Ishikawa (cell line): ENCODE measurements at regions not wholly inside any gene's neighbourhood (a gene's known extent, or its start where the extent isn't known, plus 50 kb on each side); places are given as distances from the start of the nearest gene placed in this dataset.

ENCODE experiments used
- CEBPB ChIP-seq: IDR thresholded peaks from 2 replicates; pipeline ENCODE4 v1.6.1; 2012
- CREB1 ChIP-seq: IDR thresholded peaks from 2 replicates; pipeline ENCODE4 v1.6.1; 2012; ENCODE audit warnings: low read depth
- EGR1 ChIP-seq: IDR thresholded peaks from 2 replicates; pipeline ENCODE4 v1.6.1; 2012
- EP300 ChIP-seq: IDR thresholded peaks from 2 replicates; pipeline ENCODE4 v1.6.1; 2012; ENCODE audit warnings: borderline replicate concordance
- FOXM1 ChIP-seq: IDR thresholded peaks from 2 replicates; pipeline ENCODE4 v1.6.1; 2012; ENCODE audit warnings: low read depth, borderline replicate concordance
- NFIC ChIP-seq: IDR thresholded peaks from 2 replicates; pipeline ENCODE4 v1.6.1; 2012
- RAD21 ChIP-seq: IDR thresholded peaks from 2 replicates; pipeline ENCODE4 v1.6.1; 2012; ENCODE audit warnings: low read depth
- TAF1 ChIP-seq: IDR thresholded peaks from 2 replicates; pipeline ENCODE4 v1.6.1; 2012; ENCODE audit warnings: low read depth, mild to moderate bottlenecking
- TCF12 ChIP-seq: IDR thresholded peaks from 2 replicates; pipeline ENCODE4 v1.6.1; 2012; ENCODE audit warnings: low read depth
- TEAD4 ChIP-seq: IDR thresholded peaks from 2 replicates; pipeline ENCODE4 v1.6.1; 2012
- USF1 ChIP-seq: IDR thresholded peaks from 2 replicates; pipeline ENCODE4 v1.6.1; 2012
- YY1 ChIP-seq: IDR thresholded peaks from 2 replicates; pipeline ENCODE4 v1.6.1; 2012; ENCODE audit warnings: low read depth
- ZBTB7A ChIP-seq: IDR thresholded peaks from 2 replicates; pipeline ENCODE4 v1.6.1; 2012; ENCODE audit warnings: low read depth
- TF ChIP-seq, protein P1 (sequence below): IDR thresholded peaks from 2 replicates; pipeline ENCODE4 v1.6.1; 2012
- TF ChIP-seq, protein P2 (sequence below): IDR thresholded peaks from 2 replicates; pipeline ENCODE4 v1.6.1; 2012; ENCODE audit warnings: low read depth, mild to moderate bottlenecking

- TF ChIP-seq NFIC (no peak), EP300 (no peak), TCF12 (no peak), TEAD4 (no peak), EGR1 (no peak), USF1 (no peak), RAD21 (no peak), CEBPB (no peak), ZBTB7A (no peak), YY1 (no peak), CREB1 (no peak)
- TF ChIP-seq, protein P1, sequence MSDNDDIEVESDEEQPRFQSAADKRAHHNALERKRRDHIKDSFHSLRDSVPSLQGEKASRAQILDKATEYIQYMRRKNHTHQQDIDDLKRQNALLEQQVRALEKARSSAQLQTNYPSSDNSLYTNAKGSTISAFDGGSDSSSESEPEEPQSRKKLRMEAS, result no peak
- TF ChIP-seq, protein P2, sequence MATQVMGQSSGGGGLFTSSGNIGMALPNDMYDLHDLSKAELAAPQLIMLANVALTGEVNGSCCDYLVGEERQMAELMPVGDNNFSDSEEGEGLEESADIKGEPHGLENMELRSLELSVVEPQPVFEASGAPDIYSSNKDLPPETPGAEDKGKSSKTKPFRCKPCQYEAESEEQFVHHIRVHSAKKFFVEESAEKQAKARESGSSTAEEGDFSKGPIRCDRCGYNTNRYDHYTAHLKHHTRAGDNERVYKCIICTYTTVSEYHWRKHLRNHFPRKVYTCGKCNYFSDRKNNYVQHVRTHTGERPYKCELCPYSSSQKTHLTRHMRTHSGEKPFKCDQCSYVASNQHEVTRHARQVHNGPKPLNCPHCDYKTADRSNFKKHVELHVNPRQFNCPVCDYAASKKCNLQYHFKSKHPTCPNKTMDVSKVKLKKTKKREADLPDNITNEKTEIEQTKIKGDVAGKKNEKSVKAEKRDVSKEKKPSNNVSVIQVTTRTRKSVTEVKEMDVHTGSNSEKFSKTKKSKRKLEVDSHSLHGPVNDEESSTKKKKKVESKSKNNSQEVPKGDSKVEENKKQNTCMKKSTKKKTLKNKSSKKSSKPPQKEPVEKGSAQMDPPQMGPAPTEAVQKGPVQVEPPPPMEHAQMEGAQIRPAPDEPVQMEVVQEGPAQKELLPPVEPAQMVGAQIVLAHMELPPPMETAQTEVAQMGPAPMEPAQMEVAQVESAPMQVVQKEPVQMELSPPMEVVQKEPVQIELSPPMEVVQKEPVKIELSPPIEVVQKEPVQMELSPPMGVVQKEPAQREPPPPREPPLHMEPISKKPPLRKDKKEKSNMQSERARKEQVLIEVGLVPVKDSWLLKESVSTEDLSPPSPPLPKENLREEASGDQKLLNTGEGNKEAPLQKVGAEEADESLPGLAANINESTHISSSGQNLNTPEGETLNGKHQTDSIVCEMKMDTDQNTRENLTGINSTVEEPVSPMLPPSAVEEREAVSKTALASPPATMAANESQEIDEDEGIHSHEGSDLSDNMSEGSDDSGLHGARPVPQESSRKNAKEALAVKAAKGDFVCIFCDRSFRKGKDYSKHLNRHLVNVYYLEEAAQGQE, result no peak
Measured at GRCh38 chr6:155964544-155964943, 508.9 kb upstream of the NOX3 start.

DNA sequence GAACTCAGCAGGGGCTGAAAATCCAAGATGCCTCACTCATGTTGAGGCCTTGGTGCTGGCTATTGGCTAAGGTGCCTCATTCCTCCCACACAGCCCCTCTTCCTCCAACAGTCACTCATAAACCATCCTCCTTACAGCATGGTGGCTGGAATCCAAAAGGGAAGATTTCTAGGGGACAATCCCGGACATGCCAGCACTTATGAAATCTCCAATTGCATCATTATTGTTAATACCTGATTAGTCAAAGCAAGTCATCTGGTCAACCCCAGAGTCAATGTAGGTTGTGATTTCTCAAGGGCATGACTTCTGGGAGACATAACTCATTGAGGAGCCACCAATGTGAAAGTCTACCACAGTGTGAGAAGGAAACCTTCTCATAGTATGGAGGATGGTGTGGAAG is 506.6 kb upstream of the NOX3 start:
- no peak for TF ChIP-seq CEBPB
- TF ChIP-seq CREB1, result no peak
- no peak for TF ChIP-seq NFIC
- no peak for TF ChIP-seq TEAD4
- no peak for TF ChIP-seq FOXM1
- TF ChIP-seq ZBTB7A, result no peak
- no peak for TF ChIP-seq TAF1
- no peak for TF ChIP-seq RAD21
- TF ChIP-seq EP300, result no peak

- TF ChIP-seq NFIC, result no peak
- TF ChIP-seq USF1, result no peak
Measured at GRCh38 chr6:155959898-155960495, 504.4 kb upstream of the NOX3 start.

DNA sequence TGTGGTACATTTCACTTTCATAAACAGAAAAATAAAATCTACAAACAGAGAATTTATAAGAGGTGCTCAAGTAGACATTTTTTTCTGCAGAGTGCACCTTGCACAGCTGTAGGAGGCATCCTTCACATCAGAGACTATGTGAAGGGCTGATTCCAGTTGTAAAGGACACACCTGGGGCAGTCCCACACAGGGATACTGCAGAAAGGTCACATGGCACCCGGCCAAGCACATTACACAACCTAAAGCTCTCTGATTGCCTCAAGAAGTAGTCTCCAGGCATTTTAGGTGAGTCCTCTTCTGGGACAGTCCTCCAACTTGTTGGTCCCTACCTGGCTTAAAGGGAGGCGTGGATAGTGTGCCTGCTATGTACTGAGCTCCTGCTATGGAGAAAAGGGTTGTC is 502.9 kb upstream of the NOX3 start:
- TF ChIP-seq EP300 (no peak), TEAD4 (no peak), CREB1 (no peak), USF1 (no peak)
- TF ChIP-seq, protein P2, result no peak

DNA sequence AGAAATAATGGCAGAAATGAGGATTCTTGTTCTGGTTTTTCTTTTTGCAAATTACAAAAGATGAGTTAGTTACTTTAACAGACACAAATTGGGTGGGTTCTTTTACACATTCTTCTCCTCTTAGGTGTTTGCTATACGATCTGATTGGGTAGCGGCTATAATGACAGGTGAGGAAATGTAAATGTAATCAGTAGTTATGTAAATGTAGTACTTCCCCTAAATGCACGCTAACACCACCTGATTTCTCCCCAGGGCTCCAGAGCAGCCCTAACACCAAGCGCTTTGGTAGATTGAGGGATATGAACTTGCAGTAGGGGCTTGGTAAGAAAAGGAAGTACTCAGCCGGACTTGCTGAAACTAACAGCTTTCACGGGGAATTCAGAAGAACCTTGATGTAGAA is 499.4 kb upstream of the NOX3 start:
- TF ChIP-seq TEAD4, result no peak

DNA sequence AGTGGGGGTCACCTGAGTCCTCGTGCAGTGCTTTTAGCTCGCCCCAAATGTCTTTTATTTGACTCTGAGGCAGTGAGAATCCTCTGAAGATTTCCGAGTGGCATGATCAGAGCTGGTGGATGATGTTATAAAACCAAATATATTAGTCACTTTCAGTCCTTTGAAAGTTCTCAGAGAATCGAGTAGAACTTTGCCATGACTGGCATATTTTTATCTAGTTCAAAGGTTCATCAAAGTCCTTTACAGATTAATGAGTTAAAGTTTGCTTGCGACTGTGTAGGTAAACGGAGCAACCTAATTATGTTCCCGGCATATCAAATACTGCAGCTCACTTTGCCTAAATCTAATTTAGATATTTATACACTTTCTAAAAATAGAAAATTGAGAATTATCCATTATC is 498.5 kb upstream of the NOX3 start:
- TF ChIP-seq CEBPB, result no peak
- TF ChIP-seq, protein P2, result no peak
